BJ (cell line): ENCODE measurements at regions not wholly inside any gene's neighbourhood (a gene's known extent, or its start where the extent isn't known, plus 50 kb on each side); places are given as distances from the start of the nearest gene placed in this dataset.

Experiments
- CTCF ChIA-PET: fragments of 350-600 bp; formaldehyde crosslinking; extraction: SDS; loops from one replicate; lab custom pipeline; 2021; ENCODE audit warnings: antibody characterized with exemption, inconsistent platforms; lab: Yijun Ruan, JAX
- POLR2A ChIA-PET: fragments of 300-600 bp; sonication (Branson Sonifier 250); formaldehyde crosslinking; extraction: SDS; loops from one replicate; lab custom pipeline; 2021; ENCODE audit warnings: antibody characterized with exemption; lab: Charles Lee
- DNase-seq: peaks from one replicate; pipeline ENCODE4 v3.0.0-alpha.2; 2011; ENCODE audit warnings: low read depth
- H3K27me3 ChIP-seq: 2 replicates; pipeline ENCODE4 v1.6.0; 2011; ENCODE audit warnings: low read length; ENCODE audit not compliant: control insufficient read depth, insufficient read depth
- H3K36me3 ChIP-seq: 2 replicates; pipeline ENCODE4 v1.5.1; 2011; ENCODE audit warnings: low read length; ENCODE audit not compliant: control insufficient read depth, insufficient read depth
- H3K4me3 ChIP-seq: 2 replicates; pipeline ENCODE4 v1.5.1; 2011; ENCODE audit warnings: low read depth, mild to moderate bottlenecking, control low read depth, low read length
- CTCF ChIP-seq: IDR thresholded peaks from 2 replicates; pipeline ENCODE4 v1.5.1; 2011; ENCODE audit warnings: low read depth, mild to moderate bottlenecking, control low read depth, inconsistent platforms, low read length, moderate library complexity; ENCODE audit not compliant: insufficient read depth

- TF ChIP-seq CTCF = no peak
- DNase-seq = no peak
- ChIA-PET POLR2A (no interaction called here), CTCF (interaction anchor here (2.9 kb wide), 1 partner anchor 10 kb away, joined by 8 read pairs; no protein-coding TSS in a partner anchor)
- Histone ChIP-seq H3K4me3 (no peak overlapping the region), H3K36me3 (no peaks in the 10 kb centered on the region), H3K27me3 (no peaks in the 10 kb centered on the region)
Observed at GRCh38 chr6:168967281-168967925, 286.2 kb downstream of the THBS2 start.

GRCh38 chr6:168964138-168964835, 289.4 kb downstream of the THBS2 start:
- ChIA-PET POLR2A (no interaction called here), CTCF (interaction anchor here (1.0 kb wide), 2 partner anchors 10 to 110 kb away, joined by 3 to 4 read pairs; no protein-coding TSS in a partner anchor)
- Histone ChIP-seq H3K27me3 (no peaks in the 10 kb centered on the region), H3K4me3 (no peak overlapping the region), H3K36me3 (no peaks in the 10 kb centered on the region)
- peak; percentile 49 for DNase-seq
- no peak for TF ChIP-seq CTCF

- Histone ChIP-seq H3K36me3 (no peaks in the 10 kb centered on the region), H3K4me3 (no peak overlapping the region), H3K27me3 (no peaks in the 10 kb centered on the region)
- no peak for TF ChIP-seq CTCF
- ChIA-PET CTCF (interaction anchor here (0.6 kb wide), 1 partner anchor 13 kb away, joined by 3 read pairs; no protein-coding TSS in a partner anchor), POLR2A (no interaction called here)
- DNase-seq = no peak
Observed at GRCh38 chr6:168962886-168963285, 290.8 kb downstream of the THBS2 start.

GRCh38 chr6:168961264-168961656, 292.4 kb downstream of the THBS2 start:
- ChIA-PET CTCF (no interaction called here), POLR2A (no interaction called here)
- Histone ChIP-seq H3K27me3 (no peaks in the 10 kb centered on the region), H3K36me3 (no peaks in the 10 kb centered on the region), H3K4me3 (no peak overlapping the region)
- no peak for DNase-seq
- no peak for TF ChIP-seq CTCF

GRCh38 chr6:168960551-168961263, 292.9 kb downstream of the THBS2 start:
- Histone ChIP-seq H3K4me3 (no peak overlapping the region), H3K36me3 (no peaks in the 10 kb centered on the region), H3K27me3 (no peaks in the 10 kb centered on the region)
- ChIA-PET CTCF (interaction anchor here (1.6 kb wide), 1 partner anchor 560 kb away, joined by 4 read pairs; no protein-coding TSS in a partner anchor), POLR2A (no interaction called here)
- no peak for TF ChIP-seq CTCF
- DNase-seq = no peak
